ENCODE measurements at regions not wholly inside any gene's neighbourhood (a gene's known extent, or its start where the extent isn't known, plus 50 kb on each side); places are given as distances from the start of the nearest gene placed in this dataset.

DNA sequence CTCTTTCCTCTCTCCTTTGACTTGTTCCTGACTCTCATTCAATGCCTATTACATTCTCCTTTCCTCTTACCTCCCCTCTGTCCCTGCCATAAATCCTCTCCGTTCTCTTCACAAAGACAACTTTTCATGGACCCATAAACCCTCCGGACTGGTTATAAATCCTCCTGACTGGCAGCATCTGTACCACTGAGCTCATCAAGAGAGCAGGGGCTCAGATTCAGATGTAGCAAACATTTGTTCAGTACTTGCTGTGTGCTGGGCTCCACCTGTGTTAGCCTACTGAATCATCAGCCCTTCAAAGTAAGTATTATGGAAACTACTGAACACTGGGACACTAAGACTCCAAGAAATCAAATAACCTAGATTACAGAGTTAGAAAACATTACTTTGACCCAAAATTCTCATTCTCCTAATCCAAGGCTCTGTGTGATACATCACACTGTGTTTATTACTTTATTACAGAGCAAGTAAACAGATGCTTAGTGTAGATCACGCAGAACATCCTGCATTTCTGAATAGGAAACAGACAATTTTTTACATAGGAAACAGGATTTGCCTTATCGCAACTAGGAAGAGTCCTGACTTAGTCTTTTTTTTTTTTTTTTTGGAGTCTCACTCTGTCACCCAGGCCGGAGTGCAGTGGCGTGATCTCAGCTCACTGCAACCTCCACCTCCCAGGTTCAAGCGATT, 108.6 kb upstream of the PDE1C start:
- no peak overlapping the region for H3K4me3 ChIP-seq (ENCODE audit: low read depth, low read length)
- no peak for DNase-seq (ENCODE audit: low read depth)
- TF ChIP-seq, protein P1, sequence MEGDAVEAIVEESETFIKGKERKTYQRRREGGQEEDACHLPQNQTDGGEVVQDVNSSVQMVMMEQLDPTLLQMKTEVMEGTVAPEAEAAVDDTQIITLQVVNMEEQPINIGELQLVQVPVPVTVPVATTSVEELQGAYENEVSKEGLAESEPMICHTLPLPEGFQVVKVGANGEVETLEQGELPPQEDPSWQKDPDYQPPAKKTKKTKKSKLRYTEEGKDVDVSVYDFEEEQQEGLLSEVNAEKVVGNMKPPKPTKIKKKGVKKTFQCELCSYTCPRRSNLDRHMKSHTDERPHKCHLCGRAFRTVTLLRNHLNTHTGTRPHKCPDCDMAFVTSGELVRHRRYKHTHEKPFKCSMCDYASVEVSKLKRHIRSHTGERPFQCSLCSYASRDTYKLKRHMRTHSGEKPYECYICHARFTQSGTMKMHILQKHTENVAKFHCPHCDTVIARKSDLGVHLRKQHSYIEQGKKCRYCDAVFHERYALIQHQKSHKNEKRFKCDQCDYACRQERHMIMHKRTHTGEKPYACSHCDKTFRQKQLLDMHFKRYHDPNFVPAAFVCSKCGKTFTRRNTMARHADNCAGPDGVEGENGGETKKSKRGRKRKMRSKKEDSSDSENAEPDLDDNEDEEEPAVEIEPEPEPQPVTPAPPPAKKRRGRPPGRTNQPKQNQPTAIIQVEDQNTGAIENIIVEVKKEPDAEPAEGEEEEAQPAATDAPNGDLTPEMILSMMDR (conservative IDR thresholded peaks at IDR 0.05; ENCODE audit: low read depth, low read length) = no peak

DNA sequence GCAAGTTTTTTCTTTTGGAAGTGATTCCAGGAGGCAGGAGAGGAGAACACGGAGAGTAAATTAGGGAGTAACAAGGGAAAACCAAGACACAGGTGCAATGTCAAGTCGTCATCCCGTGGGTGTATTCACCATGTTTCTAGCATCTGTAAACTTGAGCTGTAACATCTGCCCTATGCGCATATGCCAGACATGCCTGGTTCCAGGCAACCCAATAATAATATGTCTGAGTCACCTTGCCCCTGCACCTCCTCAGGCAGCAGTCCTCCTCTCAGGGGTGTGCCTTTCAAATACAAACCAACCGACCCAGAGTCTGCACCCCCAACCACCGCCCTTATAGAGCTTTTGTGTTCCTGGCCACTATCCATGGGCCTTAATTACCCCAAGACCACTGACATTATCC, 107.0 kb upstream of the PDE1C start:
- no peak for DNase-seq (ENCODE audit: low read depth)
- TF ChIP-seq, protein P1 (conservative IDR thresholded peaks at IDR 0.05; ENCODE audit: low read depth, low read length) = no peak
- no peak overlapping the region for H3K4me3 ChIP-seq (ENCODE audit: low read depth, low read length)

DNA sequence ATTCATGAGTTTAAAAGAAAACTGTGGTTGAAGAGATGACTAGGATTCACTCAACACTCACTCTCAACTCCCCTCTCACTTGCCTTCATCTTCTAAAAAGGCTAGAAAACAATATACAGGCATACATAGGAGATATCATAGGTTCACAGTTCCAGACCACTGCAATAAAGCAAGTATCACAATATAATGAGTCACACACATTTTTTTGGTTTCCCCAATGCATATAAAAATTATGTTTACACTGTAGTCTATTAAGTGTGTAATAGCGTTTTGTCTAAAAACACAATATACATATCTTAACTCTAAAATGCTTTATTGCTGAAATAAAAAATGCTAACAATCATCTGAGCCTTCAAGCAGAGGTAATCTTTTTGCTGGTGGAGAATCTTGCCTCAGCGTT, 104.9 kb upstream of the PDE1C start:
- H3K4me3 ChIP-seq (ENCODE audit: low read depth, low read length) = no peak overlapping the region
- TF ChIP-seq, protein P1 (conservative IDR thresholded peaks at IDR 0.05; ENCODE audit: low read depth, low read length) = no peak
- DNase-seq (ENCODE audit: low read depth) = no peak

DNA sequence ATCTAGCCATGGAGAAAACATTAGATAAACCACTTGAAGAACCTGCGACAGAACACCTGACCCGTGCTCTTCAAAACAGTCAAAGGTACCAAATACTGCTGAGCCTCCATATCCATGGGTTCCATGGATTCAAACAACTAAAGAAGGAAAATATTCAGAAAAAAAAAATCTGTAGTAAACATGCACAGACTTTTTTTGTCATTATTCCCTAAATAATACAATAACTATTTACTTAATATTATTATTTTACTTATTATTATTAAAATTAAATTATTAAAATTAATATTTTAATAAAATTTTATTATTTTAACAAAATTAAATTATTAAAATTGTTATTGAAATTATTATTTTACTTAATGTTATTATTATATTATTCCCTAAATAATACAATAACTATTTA, 101.0 kb upstream of the PDE1C start:
- H3K4me3 ChIP-seq (ENCODE audit: low read depth, low read length) = no peak overlapping the region
- DNase-seq (ENCODE audit: low read depth) = no peak
- TF ChIP-seq, protein P1 (conservative IDR thresholded peaks at IDR 0.05; ENCODE audit: low read depth, low read length) = no peak

DNA sequence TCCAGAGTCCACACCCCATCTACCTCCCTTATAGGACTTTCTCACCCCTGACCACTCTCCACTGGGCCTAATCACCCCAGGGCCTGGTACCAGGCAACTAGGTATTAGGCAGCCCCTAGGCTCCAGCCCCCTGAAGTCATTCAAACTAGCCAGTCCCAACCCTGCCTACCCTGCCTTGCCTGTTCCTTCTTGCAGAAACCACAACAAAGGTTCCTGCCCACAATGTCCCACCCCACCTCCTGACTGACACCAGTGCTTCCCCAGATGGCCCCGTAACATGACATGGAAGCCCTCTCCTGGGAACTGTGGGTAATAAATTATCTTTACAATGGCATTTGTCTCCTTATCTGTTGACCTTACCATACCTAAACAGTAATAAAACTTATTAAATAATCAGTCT, 100.6 kb upstream of the PDE1C start:
- DNase-seq (ENCODE audit: low read depth) = no peak
- no peak overlapping the region for H3K4me3 ChIP-seq (ENCODE audit: low read depth, low read length)
- TF ChIP-seq, protein P1 (conservative IDR thresholded peaks at IDR 0.05; ENCODE audit: low read depth, low read length) = no peak

DNA sequence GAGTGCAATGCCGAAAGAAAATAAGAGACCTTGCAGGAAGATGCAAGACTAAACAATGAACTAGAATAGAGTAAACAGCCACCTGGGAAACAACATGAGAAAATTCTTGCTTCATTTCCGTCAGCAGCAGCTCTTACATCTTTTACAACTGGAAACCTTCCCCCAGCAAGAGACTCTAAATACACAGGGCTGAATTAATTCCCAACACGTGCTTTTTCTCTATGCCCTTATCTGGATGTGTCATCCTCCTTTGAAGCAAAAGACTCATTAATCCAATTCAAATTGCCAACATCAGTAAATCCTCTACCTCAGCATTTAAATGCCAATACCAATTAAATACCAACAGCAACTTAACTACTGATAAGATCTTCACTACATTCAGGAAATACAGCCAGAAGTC, 99.0 kb upstream of the PDE1C start:
- TF ChIP-seq, protein P1 (conservative IDR thresholded peaks at IDR 0.05; ENCODE audit: low read depth, low read length) = no peak
- DNase-seq (ENCODE audit: low read depth) = no peak
- no peak overlapping the region for H3K4me3 ChIP-seq (ENCODE audit: low read depth, low read length)

DNA sequence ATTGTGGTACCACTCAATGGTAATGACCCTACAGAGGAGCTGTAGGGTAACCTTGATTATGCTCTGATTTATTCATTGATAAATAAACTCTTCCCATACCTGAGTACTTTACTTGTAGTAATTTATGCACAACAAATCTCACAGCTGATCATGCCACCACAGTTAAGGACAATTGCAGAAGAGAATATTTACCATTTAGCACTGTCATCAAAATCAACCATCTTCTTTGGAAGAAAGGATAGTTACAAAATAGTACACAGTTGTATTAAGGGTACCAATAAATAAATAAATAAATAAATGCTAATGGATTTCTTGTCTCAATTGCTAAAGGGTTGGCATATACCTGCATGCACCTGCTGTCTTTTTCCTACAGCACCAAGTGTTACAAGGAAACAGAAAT, 97.6 kb upstream of the PDE1C start:
- no peak for DNase-seq (ENCODE audit: low read depth)
- TF ChIP-seq, protein P1 (conservative IDR thresholded peaks at IDR 0.05; ENCODE audit: low read depth, low read length) = no peak
- H3K4me3 ChIP-seq (ENCODE audit: low read depth, low read length) = no peak overlapping the region
